Mesenchymal stem cell (in vitro differentiated cells and primary cell): ENCODE measurements at regions not wholly inside any gene's neighbourhood (a gene's known extent, or its start where the extent isn't known, plus 50 kb on each side); places are given as distances from the start of the nearest gene placed in this dataset.

Experiments used
- DNase-seq: peaks from one replicate; pipeline ENCODE4 v3.0.0-alpha.2; 2013
- H2AFZ ChIP-seq: one replicate; pipeline ENCODE4 v1.6.1; 2013; ENCODE audit warnings: low read depth, mild to moderate bottlenecking, control low read depth, inconsistent platforms, low read length, moderate library complexity
- H2AK5ac ChIP-seq: 2 replicates; pipeline ENCODE4 v1.6.1; 2013; ENCODE audit warnings: low read length, moderate library complexity, mild to moderate bottlenecking, inconsistent platforms; ENCODE audit not compliant: severe bottlenecking
- H2BK120ac ChIP-seq: one replicate; pipeline ENCODE4 v1.6.1; 2013; ENCODE audit warnings: low read depth, mild to moderate bottlenecking, inconsistent platforms, low read length, moderate library complexity
- H2BK12ac ChIP-seq, 2 experiments: one replicate each; pipeline ENCODE4 v1.6.1; 2013; ENCODE audit warnings: inconsistent platforms in 2 of 2, low read length in 2 of 2, mild to moderate bottlenecking in 2 of 2, moderate library complexity in 2 of 2, control low read depth in 1 of 2
- H2BK15ac ChIP-seq: one replicate; pipeline ENCODE4 v1.6.1; 2013; ENCODE audit warnings: mild to moderate bottlenecking, low read depth, inconsistent platforms; ENCODE audit not compliant: poor library complexity, severe bottlenecking
- H2BK5ac ChIP-seq: 2 replicates; pipeline ENCODE4 v1.6.1; 2013; ENCODE audit warnings: low read depth, mild to moderate bottlenecking, low read length, control low read depth, inconsistent platforms; ENCODE audit not compliant: poor library complexity, severe bottlenecking
- H3K14ac ChIP-seq, 2 experiments: one replicate each; pipeline ENCODE4 v1.6.1; 2013; ENCODE audit warnings: inconsistent platforms in 2 of 2, low read length in 2 of 2, control low read depth in 1 of 2, mild to moderate bottlenecking in 1 of 2, moderate library complexity in 1 of 2
- H3K18ac ChIP-seq, 2 experiments: one replicate each; pipeline ENCODE4 v1.6.1; 2013; ENCODE audit warnings: inconsistent platforms in 2 of 2, low read length in 2 of 2, control low read depth in 1 of 2, low read depth in 1 of 2, mild to moderate bottlenecking in 1 of 2
- H3K23ac ChIP-seq, 2 experiments: one replicate each; pipeline ENCODE4 v1.6.1; 2013; ENCODE audit warnings: inconsistent platforms in 2 of 2, low read length in 2 of 2, mild to moderate bottlenecking in 2 of 2, moderate library complexity in 2 of 2, control low read depth in 1 of 2
- H3K27ac ChIP-seq: 2 replicates; pipeline ENCODE4 v1.5.1; 2013; ENCODE audit warnings: mild to moderate bottlenecking, moderate library complexity, low read length, control low read depth, inconsistent platforms; ENCODE audit not compliant: poor library complexity, severe bottlenecking
- H3K27me3 ChIP-seq, 2 experiments: 2 replicates each; pipeline versions ENCODE4 v1.6.1 to v1.7.0; 2013; ENCODE audit warnings: low read length in 2 of 2, mild to moderate bottlenecking in 2 of 2, moderate library complexity in 2 of 2, control low read depth in 1 of 2, inconsistent platforms in 1 of 2; ENCODE audit not compliant: control insufficient read depth in 1 of 2, insufficient read depth in 1 of 2
- H3K36me3 ChIP-seq, 2 experiments: 2 replicates each; pipeline versions ENCODE4 v1.6.1 to v1.7.0; 2013; ENCODE audit warnings: low read length in 2 of 2, control low read depth in 1 of 2, inconsistent platforms in 1 of 2, low read depth in 1 of 2, mild to moderate bottlenecking in 1 of 2; ENCODE audit not compliant: insufficient read depth in 2 of 2, control insufficient read depth in 1 of 2
- H3K4ac ChIP-seq, 2 experiments: one replicate each; pipeline ENCODE4 v1.6.1; 2013; ENCODE audit warnings: inconsistent platforms in 2 of 2, low read length in 2 of 2, mild to moderate bottlenecking in 2 of 2, moderate library complexity in 2 of 2, control low read depth in 1 of 2, low read depth in 1 of 2
- H3K4me1 ChIP-seq: 2 replicates; pipeline ENCODE4 v1.6.1; 2013; ENCODE audit warnings: low read depth, low read length, control low read depth; ENCODE audit not compliant: control insufficient read depth, insufficient read depth
- H3K4me2 ChIP-seq: 2 replicates; pipeline ENCODE4 v1.6.1; 2013; ENCODE audit warnings: low read length, mild to moderate bottlenecking, inconsistent platforms; ENCODE audit not compliant: poor library complexity, severe bottlenecking
- H3K4me3 ChIP-seq, 2 experiments: 2 replicates each; pipeline versions ENCODE4 v1.5.1 to v1.7.0; 2013; ENCODE audit warnings: low read length in 2 of 2, mild to moderate bottlenecking in 2 of 2, control low read depth in 1 of 2, low read depth in 1 of 2; ENCODE audit not compliant: insufficient read depth in 1 of 2
- H3K79me1 ChIP-seq: replicated peaks from 2 replicates; pipeline ENCODE4 v1.6.1; 2013; ENCODE audit warnings: mild to moderate bottlenecking, control low read depth, low read length, inconsistent platforms; ENCODE audit not compliant: poor library complexity, severe bottlenecking
- H3K9ac ChIP-seq: 2 replicates; pipeline ENCODE4 v1.7.0; 2013; ENCODE audit warnings: mild to moderate bottlenecking, low read length, moderate library complexity
- H3K9me3 ChIP-seq: 2 replicates; pipeline ENCODE4 v1.7.0; 2013; ENCODE audit warnings: mild to moderate bottlenecking, low read length; ENCODE audit not compliant: control insufficient read depth
- H4K8ac ChIP-seq: one replicate; pipeline ENCODE4 v1.6.1; 2013; ENCODE audit warnings: inconsistent platforms, mild to moderate bottlenecking, low read length, moderate library complexity
- H4K91ac ChIP-seq: one replicate; pipeline ENCODE4 v1.6.1; 2013; ENCODE audit warnings: mild to moderate bottlenecking, low read length, inconsistent platforms
- WGBS: methylation state at CpG from one replicate; pipeline ENCODE4 v1.1.7; 2013; ENCODE audit warnings: mixed read lengths; 5-methylcytosine and 5-hydroxymethylcytosine counted together

DNA sequence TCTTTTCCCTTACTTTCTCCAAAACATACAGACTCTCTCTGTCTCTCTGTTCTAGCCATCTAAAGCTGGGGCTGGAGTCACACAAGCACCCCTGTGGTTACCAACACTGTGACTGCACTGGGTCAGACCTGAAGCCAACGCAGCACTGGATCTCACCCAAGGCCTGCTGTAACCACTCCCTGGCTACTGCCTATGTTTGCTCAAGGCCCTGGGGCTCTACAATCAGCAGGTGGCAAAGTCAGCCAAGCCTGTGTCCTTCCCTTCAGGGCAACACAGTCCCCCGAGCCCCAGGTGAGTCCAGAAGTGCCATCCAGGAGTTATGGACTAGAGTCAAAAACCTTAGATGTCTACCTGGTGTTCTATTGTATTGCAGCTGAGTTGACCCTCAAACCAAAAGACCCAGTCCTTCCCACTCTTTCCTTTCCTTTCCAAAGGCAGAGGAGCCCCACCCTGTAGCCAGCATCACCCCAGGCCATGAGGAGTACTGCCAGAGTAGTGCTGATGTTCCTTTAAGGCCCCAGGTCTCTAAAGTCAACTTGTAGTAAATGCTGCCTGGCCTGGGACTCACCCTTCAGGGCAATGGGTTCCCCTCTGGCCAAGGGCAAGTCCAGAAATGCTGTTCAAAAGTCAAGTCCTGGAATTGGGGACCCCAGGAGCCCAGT, 58.8 kb upstream of the RAP2C start:
- Histone ChIP-seq H2BK5ac (no peak overlapping the region), H2AK5ac (no peak overlapping the region), H3K27ac (no peak overlapping the region), H3K4me2 (no peak overlapping the region), H3K18ac (no peak overlapping the region), H3K27me3 (no peaks in the 10 kb centered on the region), H2BK15ac (no peak overlapping the region), H3K4ac (no peak overlapping the region), H3K79me1 (no peaks in the 10 kb centered on the region), H2AFZ (no peak overlapping the region), H2BK12ac (no peak overlapping the region), H4K91ac (no peak overlapping the region), H3K9ac (no peak overlapping the region), H3K4me3 (no peak overlapping the region), H3K23ac (no peak overlapping the region), H3K9me3 (no peaks in the 10 kb centered on the region), H4K8ac (no peak overlapping the region), H2BK120ac (no peak overlapping the region), H3K4me1 (no peaks in the 10 kb centered on the region), H3K14ac (no peak overlapping the region), H3K36me3 (no peaks in the 10 kb centered on the region)
- 100% methylated on average over 1 of the region's 2 CpGs for WGBS
- DNase-seq = no peak

DNA sequence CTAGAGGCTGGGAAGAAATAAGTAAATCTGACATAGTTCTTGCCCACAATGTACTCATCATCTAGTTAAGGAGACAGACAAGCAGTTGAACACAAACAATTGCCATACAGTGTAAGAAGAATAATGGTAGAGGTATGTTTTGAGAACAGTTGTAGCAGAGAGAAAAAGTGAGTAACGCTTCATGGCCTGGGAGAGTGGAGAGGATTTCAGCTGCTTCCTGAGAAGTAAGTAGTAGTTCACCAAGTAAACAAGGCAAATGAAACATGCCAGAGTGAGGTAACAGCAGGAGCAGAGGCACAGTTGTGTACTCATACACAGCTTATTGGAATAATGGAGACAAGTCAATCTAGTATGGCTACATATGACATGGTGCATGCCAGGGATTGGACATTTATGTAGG, 53.6 kb upstream of the RAP2C start:
- Histone ChIP-seq H3K9ac (no peak overlapping the region), H3K18ac (no peak overlapping the region), H3K14ac (no peak overlapping the region), H3K4me3 (no peak overlapping the region), H3K4ac (no peak overlapping the region), H3K4me1 (no peaks in the 10 kb centered on the region), H3K36me3 (no peaks in the 10 kb centered on the region), H2BK15ac (no peak overlapping the region), H3K4me2 (no peak overlapping the region), H4K91ac (no peak overlapping the region), H2BK120ac (no peak overlapping the region), H3K27ac (no peak overlapping the region), H3K9me3 (no peaks in the 10 kb centered on the region), H4K8ac (no peak overlapping the region), H2AK5ac (no peak overlapping the region), H2BK5ac (no peak overlapping the region), H3K23ac (no peak overlapping the region), H2AFZ (no peak overlapping the region), H3K27me3 (peaks cover 0 to 6% of the 10 kb centered on the region in 2 experiments), H2BK12ac (no peak overlapping the region), H3K79me1 (no peaks in the 10 kb centered on the region)
- 68% methylated on average over 1 of the region's 1 CpG for WGBS
- DNase-seq = peak; percentile 51

DNA sequence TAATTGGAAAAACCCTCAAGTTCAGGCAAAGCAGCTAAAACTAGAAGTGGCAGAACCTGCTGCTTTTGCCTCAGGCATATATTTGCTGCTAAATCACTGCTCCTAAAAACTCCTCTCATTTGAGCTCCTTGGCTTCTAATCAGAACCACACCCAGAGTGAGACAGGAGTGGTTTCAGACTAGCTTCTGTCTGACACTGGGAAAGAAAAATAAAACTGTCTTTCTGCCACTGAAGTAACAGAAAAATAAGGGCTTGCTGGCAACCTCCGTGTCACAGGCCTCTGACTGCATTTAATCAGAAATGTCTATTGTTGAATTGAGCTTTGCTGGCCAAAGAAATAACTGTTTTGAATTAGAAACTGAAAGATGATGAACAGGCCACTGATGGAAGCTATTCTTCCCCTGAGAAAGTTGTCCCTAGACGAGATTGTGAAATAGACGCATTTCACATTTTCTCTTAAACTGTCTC, 52.1 kb upstream of the RAP2C start:
- Histone ChIP-seq H3K9me3 (no peaks in the 10 kb centered on the region), H3K18ac (no peak overlapping the region), H3K4me2 (no peak overlapping the region), H4K91ac (no peak overlapping the region), H3K27ac (no peak overlapping the region), H3K36me3 (no peaks in the 10 kb centered on the region), H3K9ac (peak overlapping the region; percentile 80), H3K4ac (no peak overlapping the region), H2BK5ac (no peak overlapping the region), H4K8ac (no peak overlapping the region), H2AK5ac (no peak overlapping the region), H3K79me1 (no peaks in the 10 kb centered on the region), H2BK12ac (no peak overlapping the region), H3K4me3 (peak overlapping the region in 1 of 2 experiments; percentile 39), H2BK120ac (no peak overlapping the region), H2AFZ (no peak overlapping the region), H3K23ac (no peak overlapping the region), H2BK15ac (no peak overlapping the region), H3K4me1 (no peaks in the 10 kb centered on the region), H3K27me3 (peaks cover 0 to 6% of the 10 kb centered on the region in 2 experiments), H3K14ac (no peak overlapping the region)
- no peak for DNase-seq
- 91% methylated on average over 2 of the region's 3 CpGs for WGBS

DNA sequence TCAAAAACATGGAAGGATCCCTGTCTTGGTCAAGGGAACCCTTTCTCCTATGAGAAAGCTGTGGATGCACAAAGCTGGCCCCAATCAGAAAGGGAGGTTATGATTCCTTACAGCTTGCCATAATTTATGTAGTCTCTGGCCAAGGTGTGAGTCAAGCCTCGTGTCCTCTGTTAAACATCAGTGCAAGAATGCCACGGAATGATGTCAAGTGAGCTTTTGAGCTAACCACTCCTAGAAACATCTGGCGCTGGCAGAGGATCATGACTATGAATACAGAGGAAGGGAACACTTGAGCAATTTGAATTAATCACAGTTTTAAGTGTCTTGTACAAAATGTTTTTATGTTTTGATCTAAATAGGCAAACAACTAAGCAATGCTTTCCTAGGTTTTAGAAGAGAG, 51.5 kb upstream of the RAP2C start:
- Histone ChIP-seq H3K4me1 (no peaks in the 10 kb centered on the region), H4K91ac (no peak overlapping the region), H3K9me3 (no peaks in the 10 kb centered on the region), H3K36me3 (no peaks in the 10 kb centered on the region), H3K9ac (peak overlapping the region; percentile 80), H3K27ac (no peak overlapping the region), H2BK120ac (no peak overlapping the region), H2BK5ac (no peak overlapping the region), H3K4me2 (no peak overlapping the region), H3K4me3 (peak overlapping the region in 1 of 2 experiments; percentile 39), H3K27me3 (peaks cover 0 to 6% of the 10 kb centered on the region in 2 experiments), H3K18ac (no peak overlapping the region), H4K8ac (no peak overlapping the region), H2BK12ac (no peak overlapping the region), H3K4ac (no peak overlapping the region), H2AK5ac (no peak overlapping the region), H3K14ac (no peak overlapping the region), H2BK15ac (no peak overlapping the region), H2AFZ (no peak overlapping the region), H3K79me1 (no peaks in the 10 kb centered on the region), H3K23ac (no peak overlapping the region)
- peak; percentile 77 for DNase-seq
- WGBS = 7% methylated on average over 3 of the region's 3 CpGs
